HCT116 (cell line): ENCODE measurements at regions not wholly inside any gene's neighbourhood (a gene's known extent, or its start where the extent isn't known, plus 50 kb on each side); places are given as distances from the start of the nearest gene placed in this dataset.
"Not testable (repeated sequence)": the region's sequence is repeated elsewhere in the genome, so short reads cannot be mapped to it uniquely, and the experiment has no call there.

Experiments
- EZH2 ChIP-seq: fragments of 200-600 bp; sonication (generic); IDR thresholded peaks from 2 replicates; pipeline ENCODE4 v1.6.1; 2017; ENCODE audit warnings: antibody characterized with exemption, mixed run types
- ZFX ChIP-seq: fragments of 450-650 bp; IDR thresholded peaks from 2 replicates; pipeline ENCODE4 v1.6.1; 2017

DNA sequence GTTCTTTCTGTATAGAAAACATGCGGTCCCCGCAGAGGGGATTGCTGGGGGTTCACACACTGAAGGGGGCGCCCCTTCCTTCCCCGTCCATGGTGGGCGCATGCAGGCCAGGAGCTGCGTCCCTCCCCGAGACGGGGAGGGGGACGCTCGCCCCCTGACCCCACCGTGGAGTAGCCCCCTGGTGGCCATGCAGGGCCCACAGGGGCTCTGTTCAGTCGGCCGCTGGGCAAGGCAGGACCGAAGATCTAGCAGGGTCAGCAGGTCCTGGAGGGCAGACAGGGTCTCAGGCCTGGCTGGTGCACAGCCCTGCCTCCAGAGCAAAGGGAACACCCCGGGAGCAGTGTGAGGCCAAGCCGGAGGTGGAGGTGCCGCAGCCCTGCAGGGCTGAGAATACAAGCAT, 4446.4 kb upstream of the TPTE start:
- TF ChIP-seq EZH2, ZFX: not testable (repeated sequence)
